GM21360 (cell line): ENCODE measurements at regions not wholly inside any gene's neighbourhood (a gene's known extent, or its start where the extent isn't known, plus 50 kb on each side); places are given as distances from the start of the nearest gene placed in this dataset.

Experiments used
- ATAC-seq: cut with Tn5 transposase; IDR thresholded peaks from one replicate; pipeline ENCODE4 v1.9.1; 2021; ENCODE audit warnings: mild to moderate bottlenecking, moderate library complexity; ENCODE audit not compliant: unreplicated experiment

DNA sequence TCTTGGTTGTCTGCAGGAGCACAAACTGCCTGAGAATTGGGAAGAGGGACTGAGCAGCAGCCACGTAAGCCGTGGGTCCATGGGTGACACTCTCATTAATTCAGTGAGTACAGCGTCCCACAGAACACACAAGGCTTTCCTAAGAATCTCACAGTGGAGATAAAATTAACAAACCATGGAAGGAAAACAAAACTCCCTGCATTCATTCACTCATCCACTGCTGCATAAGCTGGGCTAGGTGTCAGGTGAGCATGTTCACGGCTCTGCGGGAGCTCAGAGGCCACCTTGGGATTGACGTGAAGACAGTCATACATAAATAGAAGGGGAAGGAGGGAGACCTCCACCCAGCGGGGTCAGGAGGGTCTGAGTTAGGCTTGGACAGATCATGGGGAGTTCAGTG lies 1442.7 kb downstream of the TBC1D22A start:
- no peak for ATAC-seq

DNA sequence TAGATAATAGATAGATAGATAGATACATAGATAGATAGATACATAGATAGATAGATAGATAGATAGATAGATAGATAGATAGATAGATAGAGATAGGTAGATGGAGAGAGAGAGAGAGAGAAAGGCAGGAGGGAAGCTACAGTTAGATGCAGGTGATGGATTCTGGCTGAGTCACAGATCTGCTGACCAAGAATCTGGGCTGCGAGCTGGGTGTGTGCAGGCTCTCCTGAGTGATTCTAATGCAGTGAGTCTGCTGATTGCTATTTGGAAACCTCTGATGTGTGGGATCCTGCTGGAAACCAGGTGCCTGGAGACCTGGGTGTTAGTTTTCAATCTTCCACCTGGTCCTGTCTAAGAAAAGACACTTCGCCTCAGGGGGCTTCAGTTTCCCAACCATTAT lies 1441.8 kb downstream of the TBC1D22A start:
- no peak for ATAC-seq

DNA sequence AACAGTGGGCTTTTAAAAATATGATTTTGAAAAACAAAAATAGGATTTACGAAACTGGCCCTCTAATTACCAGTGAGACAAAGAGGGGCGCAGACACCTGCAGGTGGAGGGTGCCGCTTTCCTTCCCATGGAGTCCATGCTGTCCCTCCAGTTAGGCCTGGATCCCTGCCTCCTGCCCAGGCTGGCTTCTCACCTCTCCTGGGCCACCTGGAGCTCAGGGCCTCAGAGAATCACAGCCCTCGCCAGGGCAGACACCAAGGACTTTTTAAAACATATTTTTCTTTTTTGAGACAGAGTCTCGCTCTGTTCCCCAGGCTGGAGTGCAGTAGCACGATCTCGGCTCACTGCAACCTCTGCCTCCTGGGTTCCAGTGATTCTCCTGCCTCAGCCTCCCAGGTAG lies 1437.2 kb downstream of the TBC1D22A start:
- ATAC-seq = no peak

DNA sequence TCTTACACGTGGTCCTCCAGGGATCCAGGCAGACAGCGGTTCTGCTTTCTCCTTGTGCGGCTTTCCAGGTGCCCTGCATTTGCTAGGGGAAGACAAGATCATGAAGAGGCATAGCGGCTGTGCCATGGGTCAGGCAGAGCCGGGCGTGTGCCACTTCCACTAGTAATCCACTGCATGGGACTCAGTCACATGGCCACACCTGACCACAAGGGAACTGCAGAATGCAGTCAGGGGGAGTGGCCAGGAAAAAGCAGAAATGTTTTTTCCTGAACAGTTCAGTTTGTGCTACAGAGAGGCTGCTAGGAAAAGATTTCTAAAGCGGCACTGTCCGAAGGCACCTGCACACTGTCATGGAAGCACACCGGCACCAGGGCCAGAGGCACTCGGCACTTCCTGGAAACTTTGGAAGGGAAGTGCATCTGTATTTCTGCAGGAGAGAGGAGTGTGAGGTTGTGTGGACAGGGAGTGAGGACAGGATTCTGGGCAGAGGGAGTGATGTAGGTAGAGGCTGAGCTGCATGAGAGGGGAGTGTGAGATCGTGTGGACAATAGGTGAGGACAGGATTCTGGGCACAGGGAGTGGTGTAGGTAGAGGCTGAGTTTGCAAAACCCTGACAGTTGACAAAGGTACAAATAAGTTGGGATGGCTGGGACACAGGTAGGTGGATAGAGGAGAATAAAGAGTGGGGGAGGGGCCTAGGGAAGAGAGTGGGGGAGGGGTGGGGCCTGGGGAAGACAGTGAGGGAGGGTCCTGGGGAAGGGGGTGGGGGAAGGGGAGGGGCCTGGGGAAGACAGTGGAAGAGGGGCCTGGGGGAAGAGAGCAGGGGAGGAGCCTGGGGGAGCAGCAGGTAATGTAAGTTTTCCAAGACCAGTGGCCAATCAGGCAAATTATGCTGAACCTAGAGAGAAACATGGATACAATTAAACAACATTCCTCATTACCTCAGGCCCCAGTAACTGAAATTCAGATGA lies 1436.3 kb downstream of the TBC1D22A start:
- ATAC-seq = no peak

DNA sequence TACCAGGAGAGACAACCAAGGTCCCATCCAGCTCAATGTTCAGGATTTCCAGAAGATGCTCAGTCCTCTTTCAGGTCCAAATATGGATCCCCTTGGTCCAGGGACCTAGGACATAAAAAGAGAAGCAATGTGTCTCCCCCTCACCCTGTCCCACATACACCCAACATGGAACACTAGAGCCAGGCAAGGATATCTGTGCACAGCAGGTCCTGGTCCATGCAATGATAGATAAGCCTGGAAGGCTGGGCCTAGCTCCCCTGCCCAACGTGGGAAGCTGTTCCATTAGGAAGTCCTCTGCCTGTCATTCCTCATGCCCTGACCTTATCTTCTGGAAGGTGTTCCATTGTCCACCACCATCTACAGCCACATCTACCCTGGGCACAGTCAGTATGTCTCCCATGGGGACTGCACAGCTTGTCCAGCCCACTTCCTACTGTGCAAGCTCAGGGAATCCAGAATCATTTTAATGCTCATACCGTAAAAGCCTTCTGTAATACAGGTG lies 1434.8 kb downstream of the TBC1D22A start:
- no peak for ATAC-seq

DNA sequence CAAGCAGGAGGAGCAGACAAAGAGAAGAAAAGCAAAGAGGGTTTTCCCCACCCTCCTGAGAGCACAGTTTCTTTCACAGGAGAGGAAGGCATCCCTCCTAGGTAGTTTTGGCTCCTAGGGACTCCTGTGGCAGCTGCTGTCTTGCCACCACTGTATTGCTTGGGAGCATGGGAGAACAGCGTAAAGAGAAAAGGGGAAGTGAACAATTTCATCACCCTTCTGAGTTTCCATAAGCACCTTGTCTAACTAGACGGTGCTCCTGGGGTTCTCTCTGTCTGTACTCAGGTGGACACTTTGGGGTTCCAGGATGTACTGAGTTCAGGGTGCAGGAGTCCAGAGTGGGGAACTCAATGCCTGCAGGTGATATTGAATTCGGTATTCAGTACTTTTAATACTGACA lies 1430.5 kb downstream of the TBC1D22A start:
- no peak for ATAC-seq

DNA sequence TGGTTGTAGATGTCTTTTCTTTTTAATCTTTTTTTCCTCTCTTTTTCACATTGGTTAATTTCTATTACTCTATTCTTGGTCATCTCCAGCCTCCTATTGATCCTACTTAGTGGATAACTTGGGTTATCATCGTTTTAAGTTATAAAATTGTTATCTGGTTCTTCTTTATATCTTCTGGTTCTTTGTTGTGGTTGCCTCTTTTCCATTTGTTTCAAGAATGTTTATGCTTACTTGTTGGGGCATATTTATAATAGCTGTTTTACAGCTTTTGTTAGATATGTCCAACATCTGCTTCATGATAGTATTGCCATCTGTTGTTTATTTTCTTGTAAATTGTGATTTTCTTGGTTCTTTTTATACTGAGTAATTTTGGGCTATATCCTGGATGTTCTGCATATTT lies 1429.6 kb downstream of the TBC1D22A start:
- no peak for ATAC-seq

DNA sequence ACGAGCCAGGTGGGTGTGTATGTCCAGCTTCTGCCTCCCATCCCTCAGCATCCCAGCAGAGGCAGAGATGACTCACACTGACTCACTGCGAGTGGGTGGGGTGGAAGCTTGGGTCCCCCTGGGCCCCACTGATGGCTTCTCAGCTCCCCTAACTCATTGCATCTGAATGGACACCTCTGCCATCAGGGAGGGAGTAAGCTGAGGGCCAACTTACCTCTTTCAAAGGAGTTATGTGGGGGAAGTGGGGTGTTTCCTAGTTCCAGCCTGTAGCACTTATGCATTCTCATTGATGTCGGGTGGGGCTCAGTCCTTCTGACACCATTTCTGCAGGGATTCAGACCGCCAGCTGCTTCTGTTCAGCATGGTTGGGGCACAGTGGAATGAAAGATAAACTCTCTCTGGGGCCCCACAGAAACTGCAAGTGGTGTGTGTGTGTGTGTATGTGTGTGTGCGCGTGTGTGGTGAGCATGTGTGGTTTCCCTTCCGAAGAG lies 1425.8 kb downstream of the TBC1D22A start:
- ATAC-seq = no peak

DNA sequence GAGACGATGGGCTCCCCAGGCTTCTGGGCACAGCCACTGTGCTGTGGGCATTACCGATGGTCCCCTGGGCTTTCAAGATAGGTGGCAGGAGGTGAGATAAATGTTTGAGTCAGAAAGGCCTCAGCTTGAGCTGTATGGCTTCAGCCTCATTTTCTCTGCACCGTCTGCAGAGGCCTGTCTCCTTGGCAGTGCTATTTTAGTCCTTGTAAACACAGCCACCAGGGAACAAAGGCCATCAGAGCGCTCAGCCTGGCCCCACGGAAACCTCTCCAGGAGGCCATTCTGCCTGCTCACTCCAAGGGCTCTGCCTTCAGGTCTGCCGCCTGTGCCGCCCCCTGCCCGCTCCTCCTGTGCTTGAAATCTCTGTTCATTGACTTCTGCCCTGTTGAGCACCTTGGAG lies 1424.9 kb downstream of the TBC1D22A start:
- no peak for ATAC-seq

DNA sequence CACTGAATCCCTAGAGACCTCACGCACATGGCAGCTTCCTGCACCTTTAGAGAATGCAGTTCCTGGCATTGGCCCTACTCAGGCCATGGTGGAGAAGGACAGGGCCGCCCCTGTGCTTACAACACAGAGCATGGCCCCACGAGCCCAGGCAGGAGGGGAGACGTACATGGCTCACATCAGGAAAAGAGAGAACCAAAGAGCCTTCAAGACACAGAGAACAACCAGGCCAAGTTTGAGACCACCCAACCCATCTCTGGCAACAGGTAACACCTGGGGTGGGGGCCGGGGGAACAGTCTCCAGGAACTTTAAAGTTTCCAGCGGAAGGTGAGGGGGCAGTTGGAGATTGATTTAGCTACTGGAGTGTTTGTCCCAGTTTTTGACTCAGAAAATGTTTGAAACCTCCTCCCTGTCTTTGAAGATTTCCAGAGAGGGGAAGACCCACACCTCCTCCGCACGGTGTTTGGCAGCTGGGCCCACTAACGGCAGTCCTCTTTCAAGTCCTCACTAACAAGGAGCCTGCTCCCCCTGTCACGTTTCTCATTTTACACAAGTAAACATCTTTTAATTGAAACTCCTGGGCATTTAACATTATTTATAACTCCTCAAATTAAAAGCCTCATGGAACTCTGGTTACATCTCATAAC lies 1423.8 kb downstream of the TBC1D22A start:
- ATAC-seq = no peak

DNA sequence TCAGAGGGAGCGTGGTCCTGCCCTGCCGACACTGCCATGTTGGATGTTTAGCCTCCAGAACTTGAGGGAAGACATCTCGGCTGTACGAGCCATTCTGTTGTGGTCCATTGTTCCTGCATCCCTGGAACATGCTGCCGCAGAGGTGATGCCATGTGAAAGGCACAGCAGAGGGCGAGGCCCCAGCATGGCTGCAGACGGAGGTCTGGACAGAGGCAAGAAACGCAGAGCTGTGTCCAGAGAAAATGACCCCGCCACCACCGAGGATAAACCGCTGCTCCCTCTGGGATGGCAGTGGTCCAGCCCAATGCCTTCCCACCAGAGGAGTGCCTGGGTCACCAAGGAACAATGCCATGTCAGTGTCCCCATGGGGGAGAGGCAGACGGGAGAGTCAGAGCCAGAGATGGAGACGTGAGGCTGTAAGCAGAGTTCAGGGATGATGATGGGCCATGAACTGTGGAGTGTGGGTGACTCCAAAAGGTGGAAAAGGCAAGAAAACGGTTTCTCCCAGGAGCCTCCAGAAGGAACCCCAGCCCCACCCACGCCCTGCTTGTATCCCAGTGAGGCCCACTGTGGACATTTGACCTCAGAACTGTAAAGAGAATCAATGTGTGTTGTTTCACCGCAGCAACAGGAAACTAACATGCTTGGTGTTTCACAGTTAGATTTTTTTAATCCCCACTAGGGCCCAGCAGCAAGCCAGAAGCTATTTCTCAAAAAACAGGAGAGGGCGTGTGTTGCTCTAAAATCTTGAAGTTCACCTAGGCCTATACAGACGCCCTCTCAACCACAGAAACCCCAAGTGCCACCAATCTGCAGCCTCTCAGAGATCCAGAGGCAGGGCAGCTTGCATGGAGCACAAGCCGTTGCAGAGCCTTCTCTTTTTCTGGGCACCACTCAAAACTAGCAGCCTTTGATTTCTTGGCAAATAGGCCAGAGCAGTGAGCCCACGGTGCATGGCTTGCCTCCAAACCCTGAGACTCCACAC lies 1422.9 kb downstream of the TBC1D22A start:
- no peak for ATAC-seq

DNA sequence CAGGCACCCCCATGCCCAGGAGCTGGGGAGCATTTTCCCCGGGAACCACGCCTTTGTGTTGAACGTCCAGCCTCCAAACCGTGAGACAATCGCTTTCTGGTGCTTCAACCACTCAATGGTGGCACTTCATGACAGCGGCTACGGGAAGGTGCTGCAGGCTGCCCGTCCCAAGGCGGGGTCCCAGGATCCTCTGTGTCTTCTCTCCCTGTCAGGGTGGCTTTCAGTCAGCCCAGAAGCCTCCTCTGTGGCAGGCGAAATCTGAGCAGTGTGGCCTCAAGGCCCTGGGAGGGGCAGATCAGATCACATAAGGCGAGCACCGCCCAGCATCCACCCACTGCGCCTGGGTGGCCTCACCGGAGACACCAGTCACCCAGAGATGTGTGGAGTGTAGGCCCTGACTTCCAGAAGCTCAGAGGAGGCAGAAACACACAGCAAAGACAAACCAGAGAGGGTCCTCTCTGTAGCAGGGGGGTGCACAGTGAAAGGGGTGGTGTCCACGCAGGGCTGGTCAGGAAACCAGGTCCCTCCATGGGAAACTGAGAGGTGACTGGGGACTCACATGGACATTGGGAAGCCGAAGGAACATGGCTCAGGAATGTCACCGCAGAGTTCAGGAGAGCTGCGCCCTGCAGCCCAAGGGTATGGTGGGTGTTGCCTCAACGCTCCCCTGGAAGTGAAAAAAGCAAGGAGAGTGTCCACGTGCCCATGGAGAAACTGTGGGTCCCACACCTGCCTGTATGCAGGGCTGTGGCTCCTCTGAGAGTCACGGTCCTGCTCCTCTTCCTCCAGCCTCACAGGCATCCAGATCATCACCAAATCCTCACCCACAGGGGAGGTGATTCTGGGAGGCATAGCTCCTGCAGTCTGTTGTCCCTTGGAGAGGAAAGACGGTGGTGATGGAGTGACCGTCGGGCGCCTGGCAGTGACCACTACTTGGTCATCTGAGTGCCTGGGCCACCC lies 1420.7 kb downstream of the TBC1D22A start:
- ATAC-seq = no peak

DNA sequence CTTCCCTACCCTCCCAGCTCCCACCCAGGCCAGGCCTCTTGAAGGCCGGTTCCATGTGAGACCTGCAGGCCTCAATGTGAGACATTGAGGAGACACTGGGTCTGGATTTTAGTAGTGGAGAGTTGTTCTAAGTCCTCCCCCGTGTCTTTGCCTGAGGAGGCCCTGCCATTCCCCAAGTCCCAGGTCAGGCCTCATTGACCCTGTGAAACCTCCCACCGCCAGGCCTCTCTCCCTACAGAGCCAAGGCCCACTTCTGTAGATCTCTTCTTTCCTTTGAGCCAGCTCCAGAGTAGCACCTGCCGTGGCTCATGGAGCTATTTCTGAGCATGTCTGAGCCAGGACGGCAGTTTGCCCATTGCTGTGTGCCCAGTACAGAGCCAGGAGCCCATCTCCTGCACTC lies 1419.6 kb downstream of the TBC1D22A start:
- ATAC-seq = no peak

DNA sequence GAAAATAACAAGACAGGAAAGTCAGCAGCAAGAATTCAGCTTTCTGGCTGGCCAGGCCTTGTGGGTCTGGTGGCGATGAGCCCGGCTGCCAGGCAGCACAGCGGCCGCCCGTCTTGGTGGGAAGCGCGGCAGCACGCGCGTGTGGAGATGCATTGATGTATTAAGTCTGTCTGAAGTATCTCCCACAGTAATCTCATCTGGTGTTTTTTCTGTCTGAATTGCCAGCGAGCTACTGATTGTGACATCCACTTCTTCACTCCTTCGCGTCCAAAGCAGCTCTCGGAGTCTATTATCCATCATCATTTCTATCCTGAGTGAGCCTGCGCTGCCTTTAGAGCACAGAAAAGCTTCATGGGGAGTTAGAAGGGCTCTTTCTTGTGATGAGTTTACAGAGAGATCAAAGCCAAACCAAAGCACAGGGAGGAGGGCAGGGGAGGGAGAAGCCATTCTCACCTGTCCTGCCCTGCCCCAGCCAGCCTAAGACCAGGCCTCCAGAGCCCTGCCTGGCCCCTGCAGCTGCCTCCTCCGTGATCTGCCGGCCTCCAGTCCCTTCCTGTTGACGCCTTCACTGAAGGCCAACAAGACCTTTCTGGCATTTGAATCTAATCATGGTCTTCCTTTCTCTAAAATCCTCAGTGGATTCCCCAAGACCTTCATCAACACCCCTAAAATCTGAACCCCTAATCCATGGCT lies 1419.0 kb downstream of the TBC1D22A start:
- ATAC-seq = no peak

DNA sequence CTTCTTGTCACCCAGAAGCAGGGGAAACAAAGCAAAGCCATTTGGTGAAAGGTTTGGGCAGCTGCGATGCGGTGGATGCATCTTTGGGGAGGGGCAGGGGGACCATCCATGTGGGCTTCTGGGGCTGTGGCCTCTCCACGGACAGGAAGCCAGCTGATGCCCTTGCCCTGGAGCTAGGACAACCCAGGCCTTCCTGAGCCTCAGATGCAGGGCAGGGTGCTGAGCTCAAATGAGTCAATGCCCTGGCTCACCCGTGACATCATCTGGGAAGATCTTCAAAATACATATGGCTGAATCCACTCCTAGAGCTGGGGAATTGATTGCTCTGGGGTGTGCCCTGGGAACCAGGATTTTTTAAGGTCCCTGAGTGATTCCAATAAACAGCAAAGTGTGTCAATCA lies 1418.2 kb downstream of the TBC1D22A start:
- no peak for ATAC-seq

DNA sequence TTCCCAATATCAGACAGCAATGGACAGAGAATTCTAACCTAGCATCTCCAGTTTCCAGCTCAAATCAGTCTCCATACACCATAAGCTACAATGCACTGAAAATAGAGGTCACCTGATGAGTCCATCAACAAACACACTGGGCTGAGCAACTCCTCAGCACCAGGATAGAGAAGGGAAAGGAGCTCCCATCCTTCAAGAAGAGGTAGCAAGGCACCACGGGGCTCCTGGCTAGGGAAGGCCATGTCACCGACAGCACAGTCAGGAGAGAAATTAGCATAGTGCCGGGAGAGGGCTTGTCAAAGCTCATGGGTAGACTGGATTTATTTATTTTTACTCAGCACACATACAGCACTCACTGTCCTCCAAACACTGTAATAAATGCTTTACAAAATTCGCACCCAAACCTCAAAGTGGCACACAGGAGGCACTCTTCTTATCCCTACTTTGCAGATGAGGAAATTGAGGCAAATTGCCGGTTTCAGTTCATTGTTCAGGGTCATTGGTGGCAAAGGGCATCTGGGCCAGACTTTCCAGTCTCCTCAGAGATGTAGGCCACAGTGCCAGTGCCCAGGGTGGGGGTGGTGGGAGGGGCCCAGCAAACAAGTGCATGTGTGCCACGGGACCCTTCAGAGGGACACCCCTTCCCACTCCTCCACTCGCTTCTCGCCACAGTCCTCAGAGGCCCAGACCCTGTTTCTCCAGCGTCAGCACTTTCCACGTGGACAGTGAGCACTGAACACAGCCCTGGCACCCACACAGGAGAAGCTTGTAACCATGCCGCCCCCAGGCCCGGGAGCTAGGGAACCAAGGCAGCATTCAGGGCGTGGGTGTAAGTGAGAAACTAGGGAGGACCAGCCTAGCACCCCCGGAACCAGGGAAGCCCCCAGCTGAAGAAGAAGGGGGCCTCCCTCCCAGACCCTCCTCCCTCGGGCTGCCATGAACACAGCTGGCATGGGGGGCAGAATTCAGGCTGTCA lies 1417.4 kb downstream of the TBC1D22A start:
- no peak for ATAC-seq

DNA sequence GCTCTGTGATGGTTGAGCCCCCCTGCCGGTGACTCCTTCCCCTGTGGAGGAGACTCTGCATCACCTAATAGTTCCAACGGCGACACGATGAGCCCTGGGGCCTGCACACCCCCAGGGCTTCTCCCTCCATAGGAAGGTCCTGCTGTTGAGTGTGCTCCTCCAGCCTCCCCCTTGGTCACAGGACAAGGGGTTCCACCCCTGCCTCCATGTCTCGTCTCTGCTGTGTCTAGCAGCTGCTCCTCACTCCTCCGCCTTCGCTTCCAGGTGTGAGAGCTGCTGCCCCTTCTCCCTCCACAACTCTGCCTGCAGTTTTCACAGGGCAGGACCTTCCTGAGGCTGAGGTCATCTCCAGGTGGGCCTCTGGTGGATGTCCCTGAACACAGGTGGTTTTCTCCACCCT lies 1416.1 kb downstream of the TBC1D22A start:
- ATAC-seq = no peak

DNA sequence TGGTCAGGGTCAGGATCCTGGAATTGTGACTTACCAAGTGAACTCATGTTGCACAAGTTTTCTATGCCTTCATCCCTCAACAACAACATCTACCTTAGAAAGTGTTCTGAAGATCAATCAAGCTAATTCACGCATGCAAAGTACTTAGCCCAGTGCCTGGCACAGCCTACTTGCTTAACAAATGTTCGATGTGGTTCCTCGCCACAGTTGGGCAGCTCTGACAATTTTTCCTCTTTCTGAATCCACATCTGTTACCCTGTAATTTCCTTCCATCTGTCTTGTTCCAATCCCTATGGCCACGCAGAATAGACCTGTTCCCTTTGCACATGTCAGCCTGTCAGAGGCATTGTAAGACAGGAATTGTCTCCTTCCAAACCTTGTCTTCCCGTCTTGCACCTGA lies 1415.2 kb downstream of the TBC1D22A start:
- ATAC-seq = no peak
